ENCODE measurements at regions not wholly inside any gene's neighbourhood (a gene's known extent, or its start where the extent isn't known, plus 50 kb on each side); places are given as distances from the start of the nearest gene placed in this dataset.

GRCh38 chr12:42790761-42791151, 201.2 kb upstream of the PRICKLE1 start:
- DNase-seq = no peak
- no peaks in the 10 kb centered on the region for H3K36me3 Mint-ChIP-seq
- H3K9me3 Mint-ChIP-seq = peaks cover 0 to 3% (median 0%) of the 10 kb centered on the region in 8 donors
- CTCF ChIA-PET (ENCODE audit: partially characterized antibody) = no interaction called here
- no peak overlapping the region for H3K4me3 Mint-ChIP-seq
- Histone ChIP-seq H3K9me3 (ENCODE audit: control insufficient read depth in 1 of 2, low read length in 2 of 2) (no peaks in the 10 kb centered on the region), H3K27me3 (ENCODE audit: insufficient read depth, low read length) (no peaks in the 10 kb centered on the region), H3K36me3 (ENCODE audit: insufficient read depth, low read length) (no peaks in the 10 kb centered on the region), H3K4me3 (ENCODE audit: low read length in 2 of 2) (no peak overlapping the region), H3K4me1 (ENCODE audit: insufficient read depth, low read length) (no peaks in the 10 kb centered on the region), H3K27ac (ENCODE audit: low read depth, low read length) (no peak overlapping the region)
- no peaks in the 10 kb centered on the region for H3K27me3 Mint-ChIP-seq
- POLR2A ChIA-PET (ENCODE audit: partially characterized antibody) = no interaction called here
- H3K27ac Mint-ChIP-seq = no peak overlapping the region
- no peaks in the 10 kb centered on the region for H3K4me1 Mint-ChIP-seq
- intact Hi-C loops (cut with micrococcal nuclease) = no loop called here

- Histone ChIP-seq H3K4me3 (ENCODE audit: low read length in 2 of 2) (no peak overlapping the region), H3K27me3 (ENCODE audit: insufficient read depth, low read length) (no peaks in the 10 kb centered on the region), H3K36me3 (ENCODE audit: insufficient read depth, low read length) (no peaks in the 10 kb centered on the region), H3K27ac (ENCODE audit: low read depth, low read length) (no peak overlapping the region), H3K9me3 (ENCODE audit: control insufficient read depth in 1 of 2, low read length in 2 of 2) (no peaks in the 10 kb centered on the region), H3K4me1 (ENCODE audit: insufficient read depth, low read length) (no peaks in the 10 kb centered on the region)
- DNase-seq = no peak
- intact Hi-C loops (cut with micrococcal nuclease) = no loop called here
- CTCF ChIA-PET (ENCODE audit: partially characterized antibody) = no interaction called here
- H3K4me1 Mint-ChIP-seq = no peaks in the 10 kb centered on the region
- no peaks in the 10 kb centered on the region for H3K27me3 Mint-ChIP-seq
- no peak overlapping the region for H3K27ac Mint-ChIP-seq
- POLR2A ChIA-PET (ENCODE audit: partially characterized antibody) = no interaction called here
- no peak overlapping the region for H3K4me3 Mint-ChIP-seq
- no peaks in the 10 kb centered on the region for H3K36me3 Mint-ChIP-seq
- peaks cover 0 to 2% (median 0%) of the 10 kb centered on the region in 8 donors for H3K9me3 Mint-ChIP-seq
Measured at GRCh38 chr12:42789808-42790760, 200.5 kb upstream of the PRICKLE1 start.

GRCh38 chr12:42786400-42787148, 197.0 kb upstream of the PRICKLE1 start:
- no peak overlapping the region for H3K27ac ChIP-seq (ENCODE audit: low read depth, low read length)
- no peaks in the 10 kb centered on the region for H3K4me1 ChIP-seq (ENCODE audit: insufficient read depth, low read length)
- Mint-ChIP-seq H3K27ac (no peak overlapping the region), H3K27me3 (no peaks in the 10 kb centered on the region), H3K4me1 (no peaks in the 10 kb centered on the region), H3K36me3 (no peaks in the 10 kb centered on the region), H3K4me3 (no peak overlapping the region), H3K9me3 (peaks cover 0 to 2% (median 0%) of the 10 kb centered on the region in 8 donors)
- intact Hi-C loops (cut with micrococcal nuclease) = no loop called here
- no peaks in the 10 kb centered on the region for H3K9me3 ChIP-seq (ENCODE audit: control insufficient read depth in 1 of 2, low read length in 2 of 2)
- H3K36me3 ChIP-seq (ENCODE audit: insufficient read depth, low read length) = no peaks in the 10 kb centered on the region
- DNase-seq = no peak
- ChIA-PET CTCF (ENCODE audit: partially characterized antibody) (no interaction called here), POLR2A (ENCODE audit: partially characterized antibody) (no interaction called here)
- H3K4me3 ChIP-seq (ENCODE audit: low read length in 2 of 2) = no peak overlapping the region
- no peaks in the 10 kb centered on the region for H3K27me3 ChIP-seq (ENCODE audit: insufficient read depth, low read length)

- DNase-seq = no peak
- intact Hi-C loops (cut with micrococcal nuclease) = no loop called here
Measured at GRCh38 chr12:42785944-42786343, 196.4 kb upstream of the PRICKLE1 start.

GRCh38 chr12:42780671-42781070, 191.1 kb upstream of the PRICKLE1 start:
- H3K4me1 ChIP-seq (ENCODE audit: insufficient read depth, low read length) = no peaks in the 10 kb centered on the region
- H3K36me3 ChIP-seq (ENCODE audit: insufficient read depth, low read length) = no peaks in the 10 kb centered on the region
- H3K9me3 ChIP-seq (ENCODE audit: control insufficient read depth in 1 of 2, low read length in 2 of 2) = no peaks in the 10 kb centered on the region
- no peak overlapping the region for H3K27ac ChIP-seq (ENCODE audit: low read depth, low read length)
- POLR2A ChIA-PET (ENCODE audit: partially characterized antibody) = no interaction called here
- intact Hi-C loops (cut with micrococcal nuclease) = no loop called here
- Mint-ChIP-seq H3K9me3 (peaks cover 0 to 4% (median 0%) of the 10 kb centered on the region in 8 donors), H3K4me3 (no peak overlapping the region), H3K36me3 (no peaks in the 10 kb centered on the region), H3K4me1 (no peaks in the 10 kb centered on the region), H3K27me3 (no peaks in the 10 kb centered on the region), H3K27ac (no peak overlapping the region)
- no peaks in the 10 kb centered on the region for H3K27me3 ChIP-seq (ENCODE audit: insufficient read depth, low read length)
- no peak for DNase-seq
- H3K4me3 ChIP-seq (ENCODE audit: low read length in 2 of 2) = no peak overlapping the region
- CTCF ChIA-PET (ENCODE audit: partially characterized antibody) = no interaction called here

More at GRCh38 chr12:42785944-42786343, 196.4 kb upstream of the PRICKLE1 start:
- no peak overlapping the region for H3K27ac ChIP-seq (ENCODE audit: low read depth, low read length)
- CTCF ChIA-PET (ENCODE audit: partially characterized antibody) = no interaction called here
- no peak overlapping the region for H3K4me3 ChIP-seq (ENCODE audit: low read length in 2 of 2)
- no peaks in the 10 kb centered on the region for H3K4me1 Mint-ChIP-seq
- no peaks in the 10 kb centered on the region for H3K36me3 ChIP-seq (ENCODE audit: insufficient read depth, low read length)
- POLR2A ChIA-PET (ENCODE audit: partially characterized antibody) = no interaction called here
- H3K27ac Mint-ChIP-seq = no peak overlapping the region
- H3K9me3 Mint-ChIP-seq = peaks cover 0 to 2% (median 0%) of the 10 kb centered on the region in 8 donors
- no peaks in the 10 kb centered on the region for H3K9me3 ChIP-seq (ENCODE audit: control insufficient read depth in 1 of 2, low read length in 2 of 2)
- no peaks in the 10 kb centered on the region for H3K36me3 Mint-ChIP-seq
- no peaks in the 10 kb centered on the region for H3K4me1 ChIP-seq (ENCODE audit: insufficient read depth, low read length)
- H3K4me3 Mint-ChIP-seq = no peak overlapping the region
- no peaks in the 10 kb centered on the region for H3K27me3 Mint-ChIP-seq
- no peaks in the 10 kb centered on the region for H3K27me3 ChIP-seq (ENCODE audit: insufficient read depth, low read length)

GRCh38 chr12:42779186-42779859, 189.8 kb upstream of the PRICKLE1 start:
- Histone ChIP-seq H3K4me3 (ENCODE audit: low read length in 2 of 2) (no peak overlapping the region), H3K4me1 (ENCODE audit: insufficient read depth, low read length) (no peaks in the 10 kb centered on the region), H3K9me3 (ENCODE audit: control insufficient read depth in 1 of 2, low read length in 2 of 2) (no peaks in the 10 kb centered on the region), H3K36me3 (ENCODE audit: insufficient read depth, low read length) (no peaks in the 10 kb centered on the region), H3K27me3 (ENCODE audit: insufficient read depth, low read length) (no peaks in the 10 kb centered on the region), H3K27ac (ENCODE audit: low read depth, low read length) (no peak overlapping the region)
- Mint-ChIP-seq H3K36me3 (no peaks in the 10 kb centered on the region), H3K9me3 (peaks cover 0 to 4% (median 0%) of the 10 kb centered on the region in 8 donors), H3K27ac (no peak overlapping the region), H3K4me1 (no peaks in the 10 kb centered on the region), H3K4me3 (no peak overlapping the region), H3K27me3 (no peaks in the 10 kb centered on the region)
- DNase-seq = no peak
- intact Hi-C loops (cut with micrococcal nuclease) = no loop called here
- ChIA-PET CTCF (ENCODE audit: partially characterized antibody) (no interaction called here), POLR2A (ENCODE audit: partially characterized antibody) (no interaction called here)

GRCh38 chr12:42776396-42776795, 186.8 kb upstream of the PRICKLE1 start:
- Mint-ChIP-seq H3K36me3 (no peaks in the 10 kb centered on the region), H3K4me1 (no peaks in the 10 kb centered on the region), H3K4me3 (no peak overlapping the region), H3K27ac (no peak overlapping the region), H3K27me3 (peaks cover 0 to 2% of the 10 kb centered on the region in 2 donors), H3K9me3 (peaks cover 0 to 7% (median 2%) of the 10 kb centered on the region in 8 donors)
- no peak overlapping the region for H3K4me3 ChIP-seq (ENCODE audit: low read length in 2 of 2)
- DNase-seq = no peak
- no peak overlapping the region for H3K27ac ChIP-seq (ENCODE audit: low read depth, low read length)
- H3K36me3 ChIP-seq (ENCODE audit: insufficient read depth, low read length) = no peaks in the 10 kb centered on the region
- intact Hi-C loops (cut with micrococcal nuclease) = no loop called here
- ChIA-PET POLR2A (ENCODE audit: partially characterized antibody) (no interaction called here), CTCF (ENCODE audit: partially characterized antibody) (no interaction called here)
- H3K27me3 ChIP-seq (ENCODE audit: insufficient read depth, low read length) = no peaks in the 10 kb centered on the region
- H3K4me1 ChIP-seq (ENCODE audit: insufficient read depth, low read length) = no peaks in the 10 kb centered on the region
- H3K9me3 ChIP-seq (ENCODE audit: control insufficient read depth in 1 of 2, low read length in 2 of 2) = no peaks in the 10 kb centered on the region

Data from CD4-positive, alpha-beta memory T cell (primary cell).